Smooth muscle cell (in vitro differentiated cells): ENCODE measurements at regions not wholly inside any gene's neighbourhood (a gene's known extent, or its start where the extent isn't known, plus 50 kb on each side); places are given as distances from the start of the nearest gene placed in this dataset.

Source experiments
- DNase-seq: peaks from one replicate; lab custom pipeline; 2025; ENCODE audit not compliant: unreplicated experiment; lab: John Stamatoyannopoulos, UW
- H2AFZ ChIP-seq: fragments of 200-600 bp; sonication (generic); 2 replicates; pipeline ENCODE4 v1.6.0; 2016; ENCODE audit warnings: antibody characterized with exemption, low read depth, mild to moderate bottlenecking
- H3F3A ChIP-seq: fragments of 200-600 bp; sonication (generic); 2 replicates; pipeline ENCODE4 v1.6.0; 2017; ENCODE audit warnings: antibody characterized with exemption, low read depth
- H3K27ac ChIP-seq: fragments of 200-600 bp; sonication (generic); 2 replicates; pipeline ENCODE4 v1.5.1; 2016; ENCODE audit warnings: low read depth, mild to moderate bottlenecking
- H3K27me3 ChIP-seq: fragments of 200-600 bp; sonication (generic); 2 replicates; pipeline ENCODE4 v1.6.1; 2016; ENCODE audit warnings: low read depth, mild to moderate bottlenecking
- H3K36me3 ChIP-seq: fragments of 200-600 bp; sonication (generic); 2 replicates; pipeline ENCODE4 v1.5.1; 2016; ENCODE audit warnings: low read depth
- H3K4me1 ChIP-seq: fragments of 200-600 bp; sonication (generic); 2 replicates; pipeline ENCODE4 v1.5.1; 2016; ENCODE audit warnings: low read depth
- H3K4me2 ChIP-seq: fragments of 200-600 bp; sonication (generic); 2 replicates; pipeline ENCODE4 v1.6.0; 2016; ENCODE audit warnings: mild to moderate bottlenecking
- H3K4me3 ChIP-seq: fragments of 200-600 bp; sonication (generic); 2 replicates; pipeline ENCODE4 v1.5.1; 2016; ENCODE audit warnings: mild to moderate bottlenecking
- H3K79me2 ChIP-seq: fragments of 200-600 bp; sonication (generic); 2 replicates; pipeline ENCODE4 v1.6.0; 2016; ENCODE audit warnings: low read depth, mild to moderate bottlenecking
- H3K9ac ChIP-seq: fragments of 200-600 bp; sonication (generic); 2 replicates; pipeline ENCODE4 v1.6.0; 2016; ENCODE audit warnings: low read depth
- H3K9me3 ChIP-seq: fragments of 200-600 bp; sonication (generic); replicated peaks from 2 replicates; pipeline ENCODE4 v1.5.1; 2016; ENCODE audit warnings: low read depth
- H4K20me1 ChIP-seq: fragments of 200-600 bp; sonication (generic); 2 replicates; pipeline ENCODE4 v1.6.0; 2016; ENCODE audit warnings: low read depth
- WGBS: methylation state at CpG from one replicate; pipeline ENCODE4 v1.1.7; 2016; ENCODE audit warnings: low lambda C conversion rate; 5-methylcytosine and 5-hydroxymethylcytosine counted together
- TF ChIP-seq, protein P1 (sequence below): fragments of 200-600 bp; sonication (generic); IDR thresholded peaks from 2 replicates; pipeline ENCODE4 v1.5.1; 2017; ENCODE audit warnings: borderline replicate concordance, mild to moderate bottlenecking, antibody characterized with exemption; ENCODE audit not compliant: insufficient read depth, poor library complexity, severe bottlenecking

DNA sequence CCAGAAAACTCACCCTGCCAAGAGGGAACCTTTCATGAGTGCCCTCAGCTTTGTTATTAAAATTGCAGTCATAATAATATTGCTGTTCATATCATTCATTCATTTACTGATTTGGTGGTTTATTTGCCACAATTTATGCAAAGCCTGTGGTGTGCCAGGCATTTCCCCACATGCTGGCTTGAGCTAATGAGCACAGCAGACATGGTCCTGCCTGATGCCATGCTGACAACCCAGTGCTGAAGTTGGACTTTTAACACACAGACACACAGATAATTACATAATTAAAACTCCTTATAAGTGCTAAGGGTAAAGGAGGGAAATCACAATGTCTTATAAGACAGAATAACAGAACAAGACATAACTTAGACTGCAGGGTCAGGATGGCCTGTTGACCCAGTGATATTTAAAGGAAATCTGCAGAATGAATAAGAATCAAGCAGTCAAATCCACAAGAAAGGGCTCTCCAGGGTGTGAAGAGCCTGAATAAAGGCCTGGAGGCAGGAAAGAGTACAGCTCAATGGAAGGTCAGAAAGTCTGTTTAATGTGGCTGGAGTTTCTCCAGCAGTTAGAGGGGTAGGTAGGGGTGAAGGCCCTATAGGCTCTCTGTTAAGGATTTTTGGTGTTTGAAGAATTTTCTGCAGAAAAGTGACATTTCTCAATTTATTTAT lies 196.9 kb upstream of the CDH11 start:
- Histone ChIP-seq H3K9ac (no peak overlapping the region), H3F3A (peaks cover 16% of the 10 kb centered on the region), H3K79me2 (peaks cover 37% of the 10 kb centered on the region), H3K4me3 (no peak overlapping the region), H3K9me3 (no peaks in the 10 kb centered on the region), H4K20me1 (peaks cover 26% of the 10 kb centered on the region), H3K27ac (peak overlapping the region; percentile 33), H2AFZ (no peak overlapping the region), H3K4me2 (peak overlapping the region; percentile 62), H3K27me3 (no peaks in the 10 kb centered on the region), H3K36me3 (no peaks in the 10 kb centered on the region), H3K4me1 (peaks cover 16% of the 10 kb centered on the region)
- TF ChIP-seq, protein P1, sequence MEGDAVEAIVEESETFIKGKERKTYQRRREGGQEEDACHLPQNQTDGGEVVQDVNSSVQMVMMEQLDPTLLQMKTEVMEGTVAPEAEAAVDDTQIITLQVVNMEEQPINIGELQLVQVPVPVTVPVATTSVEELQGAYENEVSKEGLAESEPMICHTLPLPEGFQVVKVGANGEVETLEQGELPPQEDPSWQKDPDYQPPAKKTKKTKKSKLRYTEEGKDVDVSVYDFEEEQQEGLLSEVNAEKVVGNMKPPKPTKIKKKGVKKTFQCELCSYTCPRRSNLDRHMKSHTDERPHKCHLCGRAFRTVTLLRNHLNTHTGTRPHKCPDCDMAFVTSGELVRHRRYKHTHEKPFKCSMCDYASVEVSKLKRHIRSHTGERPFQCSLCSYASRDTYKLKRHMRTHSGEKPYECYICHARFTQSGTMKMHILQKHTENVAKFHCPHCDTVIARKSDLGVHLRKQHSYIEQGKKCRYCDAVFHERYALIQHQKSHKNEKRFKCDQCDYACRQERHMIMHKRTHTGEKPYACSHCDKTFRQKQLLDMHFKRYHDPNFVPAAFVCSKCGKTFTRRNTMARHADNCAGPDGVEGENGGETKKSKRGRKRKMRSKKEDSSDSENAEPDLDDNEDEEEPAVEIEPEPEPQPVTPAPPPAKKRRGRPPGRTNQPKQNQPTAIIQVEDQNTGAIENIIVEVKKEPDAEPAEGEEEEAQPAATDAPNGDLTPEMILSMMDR, result no peak
- DNase-seq, result no peak

DNA sequence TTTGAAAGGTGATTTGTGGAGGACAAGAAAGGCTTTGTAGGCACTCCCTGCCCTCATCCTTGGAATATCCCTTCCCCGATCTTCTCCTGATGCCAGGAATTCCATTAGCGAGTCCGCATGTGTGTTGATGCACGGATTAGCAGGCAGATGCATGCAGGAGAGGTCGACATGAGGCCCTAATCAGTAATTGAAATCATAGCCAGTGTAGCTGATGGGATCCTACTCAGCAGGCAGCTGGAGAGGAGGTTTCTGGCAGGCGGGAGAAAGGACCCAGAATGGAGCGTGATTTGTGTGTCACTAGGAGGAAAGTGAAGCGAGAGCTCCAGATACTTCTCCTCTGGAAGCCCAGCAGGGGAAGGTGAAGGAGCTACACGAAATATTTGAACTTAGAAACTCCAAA lies 196.3 kb upstream of the CDH11 start:
- Histone ChIP-seq H3K27me3 (no peaks in the 10 kb centered on the region), H3K9me3 (no peaks in the 10 kb centered on the region), H3K4me3 (no peak overlapping the region), H3K4me2 (peak overlapping the region; percentile 62), H3F3A (peaks cover 16% of the 10 kb centered on the region), H3K9ac (no peak overlapping the region), H3K4me1 (peaks cover 16% of the 10 kb centered on the region), H4K20me1 (peaks cover 30% of the 10 kb centered on the region), H3K79me2 (peaks cover 41% of the 10 kb centered on the region), H2AFZ (no peak overlapping the region), H3K27ac (peak overlapping the region; percentile 33), H3K36me3 (no peaks in the 10 kb centered on the region)
- no peak for DNase-seq
- WGBS, result 25% methylated on average over 9 of the region's 9 CpGs
- TF ChIP-seq, protein P1, result no peak

DNA sequence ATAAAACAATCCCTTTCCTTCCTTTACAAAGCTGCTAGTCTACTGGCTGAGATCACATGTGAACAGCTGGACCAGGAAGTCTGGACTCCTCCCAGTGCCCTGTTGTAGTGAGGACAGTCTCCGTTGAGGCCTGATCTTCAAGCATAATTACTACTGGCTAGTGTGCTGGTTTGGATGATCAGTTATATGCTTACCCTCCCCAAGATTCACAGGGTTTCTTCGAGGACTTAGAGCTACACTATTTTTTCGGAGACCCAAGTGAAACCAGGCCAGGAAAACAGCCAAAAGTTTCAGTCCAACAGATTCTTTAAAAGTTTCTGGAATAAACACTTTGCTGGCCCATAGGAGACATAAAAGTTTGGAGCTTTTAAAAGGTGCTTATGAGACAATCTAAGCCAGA lies 194.9 kb upstream of the CDH11 start:
- H3K9ac ChIP-seq, result no peak overlapping the region
- H3K4me3 ChIP-seq, result no peak overlapping the region
- H2AFZ ChIP-seq, result no peak overlapping the region
- H3K36me3 ChIP-seq, result no peaks in the 10 kb centered on the region
- peaks cover 24% of the 10 kb centered on the region for H3F3A ChIP-seq
- H3K27ac ChIP-seq, result no peak overlapping the region
- H3K9me3 ChIP-seq, result no peaks in the 10 kb centered on the region
- peaks cover 38% of the 10 kb centered on the region for H4K20me1 ChIP-seq
- WGBS, result 88% methylated on average over 3 of the region's 3 CpGs
- H3K4me1 ChIP-seq, result peaks cover 16% of the 10 kb centered on the region
- H3K4me2 ChIP-seq, result no peak overlapping the region
- H3K27me3 ChIP-seq, result no peaks in the 10 kb centered on the region
- no peak for DNase-seq
- TF ChIP-seq, protein P1, result no peak
- peaks cover 41% of the 10 kb centered on the region for H3K79me2 ChIP-seq
